ENCODE measurements at regions not wholly inside any gene's neighbourhood (a gene's known extent, or its start where the extent isn't known, plus 50 kb on each side); places are given as distances from the start of the nearest gene placed in this dataset.

GRCh38 chr1:69148731-69149130 lies 419.0 kb upstream of the LRRC7 start:
- no peak for DNase-seq (ENCODE audit: low spot score)

GRCh38 chr1:69157046-69157756 lies 410.5 kb upstream of the LRRC7 start:
- DNase-seq (ENCODE audit: low spot score), result no peak

GRCh38 chr1:69163241-69163640 lies 404.5 kb upstream of the LRRC7 start:
- no peak for DNase-seq (ENCODE audit: low spot score)

- DNase-seq (ENCODE audit: low spot score), result no peak
Observed at GRCh38 chr1:69163779-69164178, 403.9 kb upstream of the LRRC7 start.

- no peak for DNase-seq (ENCODE audit: low spot score)
Observed at GRCh38 chr1:69167876-69168275, 399.8 kb upstream of the LRRC7 start.

GRCh38 chr1:69171248-69171647 lies 396.5 kb upstream of the LRRC7 start:
- DNase-seq (ENCODE audit: low spot score), result no peak

- no peak for DNase-seq (ENCODE audit: low spot score)
Observed at GRCh38 chr1:69172003-69173000, 395.4 kb upstream of the LRRC7 start.

GRCh38 chr1:69175053-69175452 lies 392.7 kb upstream of the LRRC7 start:
- no peak for DNase-seq (ENCODE audit: low spot score)

GRCh38 chr1:69180358-69180757 lies 387.4 kb upstream of the LRRC7 start:
- DNase-seq (ENCODE audit: low spot score), result no peak

- no peak for DNase-seq (ENCODE audit: low spot score)
Observed at GRCh38 chr1:69185378-69185777, 382.3 kb upstream of the LRRC7 start.

- DNase-seq (ENCODE audit: low spot score), result peak; percentile 5
Observed at GRCh38 chr1:69191335-69191734, 376.4 kb upstream of the LRRC7 start.

GRCh38 chr1:69195136-69195535 lies 372.6 kb upstream of the LRRC7 start:
- no peak for DNase-seq (ENCODE audit: low spot score)

GRCh38 chr1:69196071-69196470 lies 371.7 kb upstream of the LRRC7 start:
- no peak for DNase-seq (ENCODE audit: low spot score)

GRCh38 chr1:69197816-69198215 lies 369.9 kb upstream of the LRRC7 start:
- DNase-seq (ENCODE audit: low spot score), result no peak

GRCh38 chr1:69201716-69202115 lies 366.0 kb upstream of the LRRC7 start:
- DNase-seq (ENCODE audit: low spot score), result no peak

- no peak for DNase-seq (ENCODE audit: low spot score)
Observed at GRCh38 chr1:69203166-69203565, 364.6 kb upstream of the LRRC7 start.

GRCh38 chr1:69213644-69214043 lies 354.1 kb upstream of the LRRC7 start:
- DNase-seq (ENCODE audit: low spot score), result no peak

GRCh38 chr1:69215883-69216282 lies 351.8 kb upstream of the LRRC7 start:
- no peak for DNase-seq (ENCODE audit: low spot score)

GRCh38 chr1:69220672-69221071 lies 347.1 kb upstream of the LRRC7 start:
- DNase-seq (ENCODE audit: low spot score), result no peak

GRCh38 chr1:69221524-69221923 lies 346.2 kb upstream of the LRRC7 start:
- DNase-seq (ENCODE audit: low spot score), result no peak

GRCh38 chr1:69223156-69223555 lies 344.6 kb upstream of the LRRC7 start:
- no peak for DNase-seq (ENCODE audit: low spot score)

GRCh38 chr1:69228501-69228900 lies 339.2 kb upstream of the LRRC7 start:
- no peak for DNase-seq (ENCODE audit: low spot score)

- DNase-seq (ENCODE audit: low spot score), result no peak
Observed at GRCh38 chr1:69230208-69230607, 337.5 kb upstream of the LRRC7 start.
